ENCODE measurements at regions not wholly inside any gene's neighbourhood (a gene's known extent, or its start where the extent isn't known, plus 50 kb on each side); places are given as distances from the start of the nearest gene placed in this dataset.

DNA sequence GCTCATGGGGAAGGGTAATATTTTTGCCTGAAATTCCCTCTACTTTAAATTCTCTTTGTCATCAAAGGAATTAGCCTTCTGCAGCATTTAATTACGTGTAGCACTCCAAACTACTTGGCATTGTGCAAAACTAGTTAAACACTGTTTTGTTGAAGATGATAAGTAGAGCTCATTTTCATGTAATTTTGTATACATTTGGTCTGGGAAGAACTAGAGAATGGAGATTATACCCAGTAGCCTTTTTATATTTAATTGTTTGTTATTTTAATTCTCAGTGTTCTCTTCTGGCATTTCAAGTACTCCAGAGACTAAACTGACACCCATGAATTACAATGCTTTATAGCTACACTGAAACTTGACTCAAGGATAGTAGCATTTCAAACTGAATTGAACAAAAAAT is 211.5 kb upstream of the SMIM31 start:
- peaks cover 0 to 13% of the 10 kb centered on the region in 2 donors for H3K9me3 ChIP-seq (ENCODE audit: control insufficient read depth in 2 of 2, insufficient read depth in 1 of 2, low read length in 1 of 2)
- H3K27ac ChIP-seq (ENCODE audit: low read depth in 1 of 2, low read length in 1 of 2), result no peak overlapping the region
- no peak for DNase-seq (ENCODE audit: low read depth in 6 of 9, low spot score in 9 of 9)
- H3K4me1 ChIP-seq (ENCODE audit: control insufficient read depth in 2 of 2, insufficient read depth in 2 of 2, low read length in 2 of 2), result no peaks in the 10 kb centered on the region
- no peaks in the 10 kb centered on the region for H3K27me3 ChIP-seq (ENCODE audit: control insufficient read depth in 2 of 2, insufficient read depth in 1 of 2, low read length in 1 of 2)
- no peaks in the 10 kb centered on the region for H3K36me3 ChIP-seq (ENCODE audit: control insufficient read depth in 2 of 2, insufficient read depth in 2 of 2, low read length in 1 of 2)
- 80% methylated on average over 1 of the region's 1 CpG for WGBS
- H3K4me3 ChIP-seq (ENCODE audit: low read length in 2 of 2), result no peak overlapping the region

GRCh38 chr4:164550989-164551712 is 202.8 kb upstream of the SMIM31 start:
- Histone ChIP-seq H3K9me3 (ENCODE audit: control insufficient read depth in 2 of 2, insufficient read depth in 1 of 2, low read length in 1 of 2) (no peaks in the 10 kb centered on the region), H3K4me3 (ENCODE audit: low read length in 2 of 2) (no peak overlapping the region), H3K27me3 (ENCODE audit: control insufficient read depth in 2 of 2, insufficient read depth in 1 of 2, low read length in 1 of 2) (no peaks in the 10 kb centered on the region), H3K36me3 (ENCODE audit: control insufficient read depth in 2 of 2, insufficient read depth in 2 of 2, low read length in 1 of 2) (no peaks in the 10 kb centered on the region), H3K4me1 (ENCODE audit: control insufficient read depth in 2 of 2, insufficient read depth in 2 of 2, low read length in 2 of 2) (no peaks in the 10 kb centered on the region), H3K27ac (ENCODE audit: low read depth in 1 of 2, low read length in 1 of 2) (no peak overlapping the region)
- WGBS, result 87% methylated on average over 5 of the region's 5 CpGs
- no peak for DNase-seq (ENCODE audit: low read depth in 6 of 9, low spot score in 9 of 9)

DNA sequence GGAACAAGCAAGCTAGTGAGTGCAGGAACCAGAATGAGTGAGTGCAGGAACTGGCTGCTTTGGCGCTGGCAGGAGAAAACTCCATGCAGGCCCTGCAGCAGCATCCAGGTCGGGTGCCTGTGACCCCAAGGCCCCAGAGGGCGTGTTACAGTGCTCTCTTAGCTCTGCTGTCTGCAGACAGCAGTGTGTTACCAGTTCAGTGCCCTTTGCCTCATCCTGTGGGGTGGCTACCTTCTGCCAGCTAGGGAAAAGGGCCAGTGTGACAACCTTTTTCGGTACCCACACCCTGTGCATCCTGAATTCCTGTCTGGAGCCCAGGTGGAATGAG is 202.3 kb upstream of the SMIM31 start:
- H3K36me3 ChIP-seq (ENCODE audit: control insufficient read depth in 2 of 2, insufficient read depth in 2 of 2, low read length in 1 of 2), result no peaks in the 10 kb centered on the region
- 71% methylated on average over 4 of the region's 4 CpGs for WGBS
- no peak overlapping the region for H3K4me3 ChIP-seq (ENCODE audit: low read length in 2 of 2)
- no peak overlapping the region for H3K27ac ChIP-seq (ENCODE audit: low read depth in 1 of 2, low read length in 1 of 2)
- H3K27me3 ChIP-seq (ENCODE audit: control insufficient read depth in 2 of 2, insufficient read depth in 1 of 2, low read length in 1 of 2), result no peaks in the 10 kb centered on the region
- DNase-seq (ENCODE audit: low read depth in 6 of 9, low spot score in 9 of 9), result no peak
- no peaks in the 10 kb centered on the region for H3K4me1 ChIP-seq (ENCODE audit: control insufficient read depth in 2 of 2, insufficient read depth in 2 of 2, low read length in 2 of 2)
- no peaks in the 10 kb centered on the region for H3K9me3 ChIP-seq (ENCODE audit: control insufficient read depth in 2 of 2, insufficient read depth in 1 of 2, low read length in 1 of 2)

DNA sequence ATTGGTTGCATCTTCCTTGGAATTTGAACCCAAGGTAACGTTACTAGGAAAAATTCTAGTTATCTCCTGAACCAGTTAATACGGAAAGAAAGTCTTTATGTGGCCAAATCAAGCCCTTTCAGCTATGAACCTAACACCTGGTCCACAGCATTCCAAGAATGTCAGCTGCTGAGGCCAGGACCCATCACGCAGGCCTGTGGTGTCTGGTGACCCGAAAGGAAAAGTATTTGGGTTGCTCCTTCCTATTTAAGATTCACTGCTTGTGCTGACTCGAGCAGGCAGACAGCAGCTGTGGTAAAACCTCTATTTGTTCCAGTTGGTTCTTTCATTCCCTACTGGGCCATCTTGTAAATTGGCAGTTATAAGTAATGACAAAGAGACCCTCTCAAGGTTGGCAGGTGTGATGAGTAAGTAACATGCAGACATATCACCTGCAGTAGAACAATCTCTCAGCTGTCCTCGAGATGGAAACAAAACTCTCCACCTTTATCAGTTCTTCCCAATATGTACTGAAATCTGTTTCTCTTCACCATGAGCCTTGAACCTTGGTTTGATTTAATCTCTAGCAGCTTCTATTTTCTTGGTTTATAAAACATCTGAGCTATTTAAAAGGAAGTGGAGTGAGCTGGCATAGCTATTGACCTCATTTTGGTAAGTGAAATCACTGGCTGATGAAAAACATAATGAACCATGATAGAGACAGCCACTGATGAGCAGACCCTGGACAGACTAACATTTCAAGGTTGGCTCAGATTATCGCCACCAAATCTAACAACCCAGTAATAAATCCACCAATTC is 182.1 kb upstream of the SMIM31 start:
- H3K27ac ChIP-seq (ENCODE audit: low read depth in 1 of 2, low read length in 1 of 2), result no peak overlapping the region
- H3K4me1 ChIP-seq (ENCODE audit: control insufficient read depth in 2 of 2, insufficient read depth in 2 of 2, low read length in 2 of 2), result no peaks in the 10 kb centered on the region
- H3K27me3 ChIP-seq (ENCODE audit: control insufficient read depth in 2 of 2, insufficient read depth in 1 of 2, low read length in 1 of 2), result no peaks in the 10 kb centered on the region
- DNase-seq (ENCODE audit: low read depth in 6 of 9, low spot score in 9 of 9), result no peak
- no peak overlapping the region for H3K4me3 ChIP-seq (ENCODE audit: low read length in 2 of 2)
- H3K36me3 ChIP-seq (ENCODE audit: control insufficient read depth in 2 of 2, insufficient read depth in 2 of 2, low read length in 1 of 2), result no peaks in the 10 kb centered on the region
- 64% methylated on average over 7 of the region's 7 CpGs for WGBS
- no peaks in the 10 kb centered on the region for H3K9me3 ChIP-seq (ENCODE audit: control insufficient read depth in 2 of 2, insufficient read depth in 1 of 2, low read length in 1 of 2)

DNA sequence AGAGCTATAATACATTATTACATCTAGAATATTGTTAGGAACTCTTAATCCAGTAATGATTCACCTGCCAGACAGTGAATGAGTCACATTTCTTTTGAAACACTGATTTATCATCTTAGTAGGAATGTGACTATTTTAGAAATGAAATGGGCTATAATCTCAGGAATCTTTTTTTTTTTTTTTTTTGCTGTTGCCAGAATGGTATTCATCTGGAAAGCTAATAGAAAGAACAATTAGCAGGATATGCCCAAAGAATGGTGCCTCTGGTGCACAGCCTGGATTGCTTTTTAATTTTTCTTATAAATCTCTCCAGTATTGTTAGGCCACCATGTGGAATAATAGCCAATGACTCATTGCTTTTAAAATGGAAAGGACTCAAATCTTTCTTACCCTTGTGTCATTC is 181.1 kb upstream of the SMIM31 start:
- no peaks in the 10 kb centered on the region for H3K9me3 ChIP-seq (ENCODE audit: control insufficient read depth in 2 of 2, insufficient read depth in 1 of 2, low read length in 1 of 2)
- no peaks in the 10 kb centered on the region for H3K36me3 ChIP-seq (ENCODE audit: control insufficient read depth in 2 of 2, insufficient read depth in 2 of 2, low read length in 1 of 2)
- no peaks in the 10 kb centered on the region for H3K4me1 ChIP-seq (ENCODE audit: control insufficient read depth in 2 of 2, insufficient read depth in 2 of 2, low read length in 2 of 2)
- DNase-seq (ENCODE audit: low read depth in 6 of 9, low spot score in 9 of 9), result no peak
- H3K27me3 ChIP-seq (ENCODE audit: control insufficient read depth in 2 of 2, insufficient read depth in 1 of 2, low read length in 1 of 2), result no peaks in the 10 kb centered on the region
- no peak overlapping the region for H3K27ac ChIP-seq (ENCODE audit: low read depth in 1 of 2, low read length in 1 of 2)
- H3K4me3 ChIP-seq (ENCODE audit: low read length in 2 of 2), result no peak overlapping the region

DNA sequence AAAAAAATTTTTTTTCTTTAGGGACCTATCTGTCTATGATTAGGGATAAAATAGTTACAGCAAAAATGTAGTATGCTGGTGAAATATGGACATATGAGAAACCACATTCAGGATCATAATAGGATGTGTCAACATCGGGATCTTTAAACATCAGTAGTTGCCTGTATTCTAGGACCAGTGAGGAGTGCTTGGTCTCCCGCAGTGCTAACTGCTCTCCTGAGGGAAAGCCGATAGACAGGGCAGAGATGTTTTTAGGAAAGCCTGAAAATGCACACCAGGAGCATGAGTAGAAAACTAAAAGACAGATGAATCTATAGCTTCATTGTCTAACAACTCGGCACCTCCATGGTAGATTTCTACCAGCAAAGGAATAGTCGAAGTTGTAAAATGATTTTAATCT is 178.1 kb upstream of the SMIM31 start:
- WGBS, result 93% methylated on average over 5 of the region's 5 CpGs
- no peaks in the 10 kb centered on the region for H3K36me3 ChIP-seq (ENCODE audit: control insufficient read depth in 2 of 2, insufficient read depth in 2 of 2, low read length in 1 of 2)
- no peaks in the 10 kb centered on the region for H3K27me3 ChIP-seq (ENCODE audit: control insufficient read depth in 2 of 2, insufficient read depth in 1 of 2, low read length in 1 of 2)

DNA sequence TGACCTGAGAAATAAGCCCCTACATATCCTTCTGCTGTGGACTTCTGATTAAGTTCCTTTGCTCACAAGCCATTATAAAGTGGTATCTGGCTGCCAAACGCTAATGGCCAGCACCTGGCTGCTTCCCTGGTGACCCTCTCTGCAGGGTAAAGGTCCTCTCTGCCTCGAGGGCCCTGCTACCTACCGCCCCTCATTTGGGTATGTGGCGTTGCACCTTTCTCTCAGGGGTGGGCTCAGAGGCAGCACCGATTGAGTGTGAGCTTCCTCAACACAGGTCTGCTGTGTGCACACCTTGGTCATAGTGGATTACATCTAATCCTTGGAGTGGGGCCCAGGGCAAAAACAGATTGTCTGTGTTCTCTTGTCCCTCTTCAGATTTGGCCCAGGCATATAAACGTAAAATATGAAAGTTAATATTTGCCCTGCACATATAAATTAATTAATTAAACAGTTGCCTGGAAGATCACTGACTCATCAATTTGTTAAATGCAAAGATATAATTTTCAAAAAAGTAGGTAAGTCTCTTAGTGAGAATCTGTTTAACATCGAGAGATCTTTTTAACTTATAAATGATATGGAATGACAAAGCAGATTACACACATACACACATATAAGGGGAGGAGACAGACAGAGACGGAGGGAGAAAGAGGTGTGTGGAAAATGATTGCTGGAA is 174.5 kb upstream of the SMIM31 start:
- Histone ChIP-seq H3K36me3 (ENCODE audit: control insufficient read depth in 2 of 2, insufficient read depth in 2 of 2, low read length in 1 of 2) (no peaks in the 10 kb centered on the region), H3K4me1 (ENCODE audit: control insufficient read depth in 2 of 2, insufficient read depth in 2 of 2, low read length in 2 of 2) (no peaks in the 10 kb centered on the region), H3K4me3 (ENCODE audit: low read length in 2 of 2) (no peak overlapping the region), H3K9me3 (ENCODE audit: control insufficient read depth in 2 of 2, insufficient read depth in 1 of 2, low read length in 1 of 2) (peaks cover 0 to 4% of the 10 kb centered on the region in 2 donors), H3K27ac (ENCODE audit: low read depth in 1 of 2, low read length in 1 of 2) (no peak overlapping the region), H3K27me3 (ENCODE audit: control insufficient read depth in 2 of 2, insufficient read depth in 1 of 2, low read length in 1 of 2) (no peaks in the 10 kb centered on the region)
- no peak for DNase-seq (ENCODE audit: low read depth in 6 of 9, low spot score in 9 of 9)
- 81% methylated on average over 8 of the region's 8 CpGs for WGBS

More for the DNA sequence above, 178.1 kb upstream of the SMIM31 start:
- DNase-seq (ENCODE audit: low read depth in 6 of 9, low spot score in 9 of 9), result no peak
- Histone ChIP-seq H3K27ac (ENCODE audit: low read depth in 1 of 2, low read length in 1 of 2) (no peak overlapping the region), H3K4me1 (ENCODE audit: control insufficient read depth in 2 of 2, insufficient read depth in 2 of 2, low read length in 2 of 2) (no peaks in the 10 kb centered on the region), H3K9me3 (ENCODE audit: control insufficient read depth in 2 of 2, insufficient read depth in 1 of 2, low read length in 1 of 2) (peaks cover 0 to 4% of the 10 kb centered on the region in 2 donors), H3K4me3 (ENCODE audit: low read length in 2 of 2) (no peak overlapping the region)

DNA sequence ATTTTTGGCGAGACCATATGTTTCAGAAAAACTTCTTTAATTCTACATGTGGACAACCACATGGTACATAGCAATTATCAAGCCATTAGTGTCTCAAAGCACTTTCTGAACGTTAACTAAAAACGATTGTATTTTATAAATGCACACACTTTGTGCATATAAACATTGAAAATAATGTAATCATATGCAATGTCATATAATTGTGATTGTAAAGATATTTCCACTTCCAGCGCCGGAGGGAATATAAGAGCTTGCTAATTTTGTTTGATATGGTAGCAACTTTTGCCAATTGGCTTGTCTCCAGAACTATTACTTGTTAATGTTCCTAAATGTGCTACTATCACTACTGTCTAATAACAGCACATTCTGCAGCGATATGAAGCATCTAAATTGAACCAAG is 162.3 kb upstream of the SMIM31 start:
- Histone ChIP-seq H3K4me1 (ENCODE audit: control insufficient read depth in 2 of 2, insufficient read depth in 2 of 2, low read length in 2 of 2) (no peaks in the 10 kb centered on the region), H3K36me3 (ENCODE audit: control insufficient read depth in 2 of 2, insufficient read depth in 2 of 2, low read length in 1 of 2) (no peaks in the 10 kb centered on the region), H3K27me3 (ENCODE audit: control insufficient read depth in 2 of 2, insufficient read depth in 1 of 2, low read length in 1 of 2) (no peaks in the 10 kb centered on the region), H3K9me3 (ENCODE audit: control insufficient read depth in 2 of 2, insufficient read depth in 1 of 2, low read length in 1 of 2) (no peaks in the 10 kb centered on the region), H3K27ac (ENCODE audit: low read depth in 1 of 2, low read length in 1 of 2) (no peak overlapping the region), H3K4me3 (ENCODE audit: low read length in 2 of 2) (no peak overlapping the region)
- 78% methylated on average over 6 of the region's 6 CpGs for WGBS
- no peak for DNase-seq (ENCODE audit: low read depth in 6 of 9, low spot score in 9 of 9)

- Histone ChIP-seq H3K27ac (ENCODE audit: low read depth in 1 of 2, low read length in 1 of 2) (no peak overlapping the region), H3K27me3 (ENCODE audit: control insufficient read depth in 2 of 2, insufficient read depth in 1 of 2, low read length in 1 of 2) (no peaks in the 10 kb centered on the region), H3K36me3 (ENCODE audit: control insufficient read depth in 2 of 2, insufficient read depth in 2 of 2, low read length in 1 of 2) (no peaks in the 10 kb centered on the region), H3K9me3 (ENCODE audit: control insufficient read depth in 2 of 2, insufficient read depth in 1 of 2, low read length in 1 of 2) (no peaks in the 10 kb centered on the region), H3K4me3 (ENCODE audit: low read length in 2 of 2) (no peak overlapping the region), H3K4me1 (ENCODE audit: control insufficient read depth in 2 of 2, insufficient read depth in 2 of 2, low read length in 2 of 2) (no peaks in the 10 kb centered on the region)
- no peak for DNase-seq (ENCODE audit: low read depth in 6 of 9, low spot score in 9 of 9)
- WGBS, result 87% methylated on average over 4 of the region's 4 CpGs
These were observed 158.2 kb upstream of the SMIM31 start for GRCh38 chr4:164595751-164596150.

All from thymus (tissue), 11 donors.